Transverse colon (tissue), 4 donors: ENCODE measurements at regions not wholly inside any gene's neighbourhood (a gene's known extent, or its start where the extent isn't known, plus 50 kb on each side); places are given as distances from the start of the nearest gene placed in this dataset.

Experiments used
- EP300 ChIP-seq: sonication (generic); formaldehyde crosslinking; IDR thresholded peaks from one replicate; pipeline ENCODE4 v1.6.1; 2017; ENCODE audit warnings: antibody characterized with exemption, low read depth
- POLR2A ChIP-seq: fragments of 450-650 bp; IDR thresholded peaks from one replicate; pipeline ENCODE4 v1.6.1; 2016; ENCODE audit warnings: antibody characterized with exemption, mild to moderate bottlenecking, moderate library complexity
- POLR2AphosphoS5 ChIP-seq, 3 donors: sonication (generic); formaldehyde crosslinking; IDR thresholded peaks; one replicate each; pipeline ENCODE4 v1.6.1; 2016; ENCODE audit warnings: antibody characterized with exemption in 3 of 3
- TF ChIP-seq, protein P1 (sequence below), 5 experiments: fragments of 200-600 bp in 3 of 5; fragments of 450-650 bp in 2 of 5; sonication (generic) in 3 of 5; IDR thresholded peaks; 1 replicate in 2 of 5; 2 replicates in 3 of 5; pipeline ENCODE4 v1.5.1; 2016 to 2017; ENCODE audit warnings: antibody characterized with exemption in 5 of 5, inconsistent platforms in 3 of 5, mild to moderate bottlenecking in 2 of 5, moderate library complexity in 1 of 5

- TF ChIP-seq, protein P1, sequence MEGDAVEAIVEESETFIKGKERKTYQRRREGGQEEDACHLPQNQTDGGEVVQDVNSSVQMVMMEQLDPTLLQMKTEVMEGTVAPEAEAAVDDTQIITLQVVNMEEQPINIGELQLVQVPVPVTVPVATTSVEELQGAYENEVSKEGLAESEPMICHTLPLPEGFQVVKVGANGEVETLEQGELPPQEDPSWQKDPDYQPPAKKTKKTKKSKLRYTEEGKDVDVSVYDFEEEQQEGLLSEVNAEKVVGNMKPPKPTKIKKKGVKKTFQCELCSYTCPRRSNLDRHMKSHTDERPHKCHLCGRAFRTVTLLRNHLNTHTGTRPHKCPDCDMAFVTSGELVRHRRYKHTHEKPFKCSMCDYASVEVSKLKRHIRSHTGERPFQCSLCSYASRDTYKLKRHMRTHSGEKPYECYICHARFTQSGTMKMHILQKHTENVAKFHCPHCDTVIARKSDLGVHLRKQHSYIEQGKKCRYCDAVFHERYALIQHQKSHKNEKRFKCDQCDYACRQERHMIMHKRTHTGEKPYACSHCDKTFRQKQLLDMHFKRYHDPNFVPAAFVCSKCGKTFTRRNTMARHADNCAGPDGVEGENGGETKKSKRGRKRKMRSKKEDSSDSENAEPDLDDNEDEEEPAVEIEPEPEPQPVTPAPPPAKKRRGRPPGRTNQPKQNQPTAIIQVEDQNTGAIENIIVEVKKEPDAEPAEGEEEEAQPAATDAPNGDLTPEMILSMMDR (IDR thresholded peaks at IDR 0.05), result no peak
- TF ChIP-seq EP300 (no peak), POLR2AphosphoS5 (IDR thresholded peaks at IDR 0.05) (no peak), POLR2A (no peak)
Observed at GRCh38 chr10:8473205-8473604, 418.7 kb downstream of the GATA3 start.
